GM23248 (cell line): ENCODE measurements at regions not wholly inside any gene's neighbourhood (a gene's known extent, or its start where the extent isn't known, plus 50 kb on each side); places are given as distances from the start of the nearest gene placed in this dataset.

Experiments
- DNase-seq: peaks from one replicate; pipeline ENCODE4 v3.0.0-alpha.2; 2015
- H2AFZ ChIP-seq: fragments of 200-600 bp; sonication (generic); 2 replicates; pipeline ENCODE4 v1.6.1; 2016; ENCODE audit warnings: antibody characterized with exemption
- H3F3A ChIP-seq: fragments of 200-600 bp; sonication (generic); 2 replicates; pipeline ENCODE4 v1.6.1; 2016; ENCODE audit warnings: mild to moderate bottlenecking, antibody characterized with exemption, mixed run types; ENCODE audit not compliant: insufficient read depth
- H3K27ac ChIP-seq: fragments of 200-600 bp; sonication (generic); 2 replicates; pipeline ENCODE4 v1.5.1; 2016; ENCODE audit warnings: mild to moderate bottlenecking
- H3K27me3 ChIP-seq: fragments of 200-600 bp; sonication (generic); replicated peaks from 2 replicates; pipeline ENCODE4 v1.6.1; 2016; ENCODE audit warnings: mild to moderate bottlenecking; ENCODE audit not compliant: insufficient read depth
- H3K36me3 ChIP-seq: fragments of 200-600 bp; sonication (generic); 2 replicates; pipeline ENCODE4 v1.6.1; 2016; ENCODE audit warnings: low read depth, mild to moderate bottlenecking
- H3K4me1 ChIP-seq: fragments of 200-600 bp; sonication (generic); 2 replicates; pipeline ENCODE4 v1.6.1; 2016; ENCODE audit warnings: mild to moderate bottlenecking; ENCODE audit not compliant: insufficient read depth
- H3K4me2 ChIP-seq: fragments of 200-600 bp; sonication (generic); one replicate; pipeline ENCODE4 v1.6.1; 2016; ENCODE audit warnings: mild to moderate bottlenecking; ENCODE audit not compliant: unreplicated experiment
- H3K4me3 ChIP-seq: fragments of 200-600 bp; sonication (generic); 2 replicates; pipeline ENCODE4 v1.5.1; 2016; ENCODE audit warnings: mild to moderate bottlenecking
- H3K79me2 ChIP-seq: fragments of 200-600 bp; sonication (generic); 2 replicates; pipeline ENCODE4 v1.6.1; 2016; ENCODE audit warnings: mild to moderate bottlenecking; ENCODE audit not compliant: insufficient read depth
- H3K9ac ChIP-seq: fragments of 200-600 bp; sonication (generic); 2 replicates; pipeline ENCODE4 v1.6.1; 2016; ENCODE audit warnings: mild to moderate bottlenecking
- H3K9me2 ChIP-seq: fragments of 200-600 bp; sonication (generic); 2 replicates; pipeline ENCODE4 v1.6.1; 2016; ENCODE audit warnings: mixed run types, mild to moderate bottlenecking, moderate library complexity; ENCODE audit not compliant: insufficient read depth
- H3K9me3 ChIP-seq: fragments of 200-600 bp; sonication (generic); one replicate; pipeline ENCODE4 v1.6.1; 2017; ENCODE audit warnings: low read depth
- H4K20me1 ChIP-seq: fragments of 200-600 bp; sonication (generic); 2 replicates; pipeline ENCODE4 v1.6.0; 2016; ENCODE audit not compliant: insufficient read depth
- EZH2 ChIP-seq: fragments of 200-600 bp; sonication (generic); IDR thresholded peaks from 2 replicates; pipeline ENCODE4 v1.6.1; 2018; ENCODE audit warnings: antibody characterized with exemption, mild to moderate bottlenecking; ENCODE audit not compliant: insufficient read depth, poor library complexity, severe bottlenecking
- EZH2phosphoT487 ChIP-seq: fragments of 200-600 bp; sonication (generic); IDR thresholded peaks from 2 replicates; pipeline ENCODE4 v1.6.1; 2018; ENCODE audit warnings: antibody characterized with exemption, moderate library complexity, mild to moderate bottlenecking, low read depth; ENCODE audit not compliant: insufficient read depth
- WGBS, 2 experiments: methylation state at CpG; one replicate each; pipeline ENCODE4 v1.1.6; 2015 to 2017; ENCODE audit warnings: low lambda C conversion rate in 2 of 2, low coverage in 1 of 2; ENCODE audit errors: missing lambda C conversion rate in 2 of 2; 5-methylcytosine and 5-hydroxymethylcytosine counted together
- in situ Hi-C: fragments of 300-500 bp; cut with MboI; formaldehyde crosslinking; loops from 2 replicates; pipeline ENCODE4 v1.15.0; 2020

DNA sequence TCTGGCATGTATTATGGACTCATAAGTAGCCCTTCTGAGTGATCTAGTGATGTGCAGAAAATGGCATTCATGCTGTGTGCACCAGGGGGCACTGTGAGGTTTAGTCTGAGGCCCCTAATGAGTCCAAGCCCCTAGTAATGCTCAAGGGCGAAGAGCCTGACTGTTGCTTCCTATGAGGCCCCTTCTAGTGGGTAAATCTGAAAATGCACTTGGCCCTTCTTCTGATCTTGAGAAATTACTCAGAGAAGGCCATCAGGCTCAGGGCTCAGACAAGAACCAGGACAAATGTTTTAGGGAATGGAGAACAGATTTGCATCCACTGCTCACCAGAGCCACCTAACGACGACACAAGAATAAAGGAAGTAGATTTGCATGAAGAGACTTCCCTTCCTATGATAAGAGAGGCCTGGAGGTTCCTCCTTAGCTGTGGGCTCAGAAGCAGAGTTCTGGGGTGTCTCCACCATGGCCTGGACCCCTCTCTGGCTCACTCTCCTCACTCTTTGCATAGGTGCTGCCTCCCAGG is 75.8 kb downstream of the GGTLC2 start:
- in situ Hi-C loops = no loop called here
- H3K36me3 ChIP-seq = no peaks in the 10 kb centered on the region
- H3K9ac ChIP-seq = no peak overlapping the region
- WGBS, 2 experiments = 18 to 19% methylated on average over 3 of the region's 3 CpGs
- H2AFZ ChIP-seq = peak overlapping the region; percentile 58; the same call in 1 of the 2 replicates
- H3K27me3 ChIP-seq = no peaks in the 10 kb centered on the region
- DNase-seq = peak; percentile 57
- H3K4me1 ChIP-seq = peaks cover 21% of the 10 kb centered on the region
- no peaks in the 10 kb centered on the region for H3K79me2 ChIP-seq
- H3K4me2 ChIP-seq = no peak overlapping the region
- H4K20me1 ChIP-seq = 0 out of 2 replicates have a peak, but pooled peaks cover 5% of the 10 kb centered on the region
- H3K9me3 ChIP-seq = no peaks in the 10 kb centered on the region
- no peak overlapping the region for H3K27ac ChIP-seq
- no peak overlapping the region for H3K4me3 ChIP-seq
- H3K9me2 ChIP-seq = no peaks in the 10 kb centered on the region
- peaks cover 35% of the 10 kb centered on the region; the same call in 1 of the 2 replicates for H3F3A ChIP-seq
- TF ChIP-seq EZH2phosphoT487 (no peak), EZH2 (no peak)

DNA sequence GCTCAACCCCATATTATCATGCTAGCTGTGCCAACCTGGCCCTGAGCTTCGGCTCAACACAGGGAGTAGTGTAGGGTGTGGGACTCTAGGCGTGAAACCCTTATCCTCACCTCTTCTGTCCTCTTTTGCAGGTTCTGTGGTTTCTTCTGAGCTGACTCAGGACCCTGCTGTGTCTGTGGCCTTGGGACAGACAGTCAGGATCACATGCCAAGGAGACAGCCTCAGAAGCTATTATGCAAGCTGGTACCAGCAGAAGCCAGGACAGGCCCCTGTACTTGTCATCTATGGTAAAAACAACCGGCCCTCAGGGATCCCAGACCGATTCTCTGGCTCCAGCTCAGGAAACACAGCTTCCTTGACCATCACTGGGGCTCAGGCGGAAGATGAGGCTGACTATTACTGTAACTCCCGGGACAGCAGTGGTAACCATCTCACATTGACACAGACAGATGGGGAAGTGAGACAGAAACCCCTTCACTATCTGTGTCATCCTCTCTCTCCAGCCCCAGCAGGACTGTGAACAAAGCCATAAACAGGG is 76.4 kb downstream of the GGTLC2 start:
- Histone ChIP-seq H3K9me3 (no peaks in the 10 kb centered on the region), H3K27ac (no peak overlapping the region), H2AFZ (peak overlapping the region; percentile 58; the same call in 1 of the 2 replicates), H3K4me2 (no peak overlapping the region), H3K4me1 (peaks cover 21% of the 10 kb centered on the region), H3K79me2 (no peaks in the 10 kb centered on the region), H3K36me3 (no peaks in the 10 kb centered on the region), H3K9ac (no peak overlapping the region), H3K27me3 (0 out of 2 replicates have a peak, but pooled peaks cover 3% of the 10 kb centered on the region), H4K20me1 (0 out of 2 replicates have a peak, but pooled peaks cover 5% of the 10 kb centered on the region), H3F3A (peaks cover 35% of the 10 kb centered on the region; the same call in 1 of the 2 replicates), H3K9me2 (no peaks in the 10 kb centered on the region), H3K4me3 (no peak overlapping the region)
- peak; percentile 57 for DNase-seq
- WGBS, 2 experiments = 56 to 58% methylated on average over 6 of the region's 6 CpGs
- in situ Hi-C loops = no loop called here
- TF ChIP-seq EZH2 = no peak
- TF ChIP-seq EZH2phosphoT487 = no peak

DNA sequence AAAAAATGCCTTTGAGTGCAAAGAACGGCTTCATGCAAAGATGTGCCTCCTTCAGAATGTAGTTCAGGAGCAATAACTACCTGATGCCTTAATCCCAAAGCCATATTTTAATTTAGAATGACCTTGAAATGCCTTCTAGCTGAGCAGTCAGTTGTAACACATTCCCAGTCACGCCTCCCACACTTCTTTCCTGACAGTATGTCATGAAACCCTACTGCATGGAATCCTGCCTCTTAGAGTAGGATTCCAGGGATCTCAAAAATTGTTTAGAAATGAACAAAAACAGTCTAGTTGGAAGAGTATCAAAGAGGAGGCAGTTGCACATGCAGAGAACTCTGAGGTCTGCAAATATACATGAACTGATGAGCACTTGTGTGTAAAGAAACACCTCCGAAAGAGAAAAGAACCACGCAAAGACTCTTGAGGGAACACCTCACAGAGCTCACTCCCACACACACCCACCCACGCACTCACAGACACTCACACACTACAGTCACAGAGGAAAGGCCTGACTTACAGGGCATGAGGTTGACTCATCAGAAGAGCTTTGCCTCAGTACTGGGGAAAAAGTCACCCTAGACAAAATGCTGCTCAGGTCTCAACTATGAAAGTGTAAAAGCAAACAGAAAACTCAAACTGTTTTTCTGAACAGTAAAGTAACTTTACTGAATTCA is 77.4 kb downstream of the GGTLC2 start:
- H3K9ac ChIP-seq = no peak overlapping the region
- peak; percentile 87 for DNase-seq
- H3K9me2 ChIP-seq = no peaks in the 10 kb centered on the region
- no peaks in the 10 kb centered on the region for H3K36me3 ChIP-seq
- H2AFZ ChIP-seq = no peak overlapping the region
- 0 out of 2 replicates have a peak, but pooled peaks cover 5% of the 10 kb centered on the region for H4K20me1 ChIP-seq
- peaks cover 21% of the 10 kb centered on the region for H3K4me1 ChIP-seq
- H3K9me3 ChIP-seq = no peaks in the 10 kb centered on the region
- H3K27me3 ChIP-seq = 0 out of 2 replicates have a peak, but pooled peaks cover 7% of the 10 kb centered on the region
- TF ChIP-seq EZH2 (no peak), EZH2phosphoT487 (no peak)
- H3F3A ChIP-seq = peaks cover 35% of the 10 kb centered on the region; the same call in 1 of the 2 replicates
- no peak overlapping the region for H3K4me3 ChIP-seq
- peak overlapping the region; percentile 56 for H3K27ac ChIP-seq
- in situ Hi-C loops = no loop called here
- no peaks in the 10 kb centered on the region for H3K79me2 ChIP-seq
- WGBS, 2 experiments = 30 to 33% methylated on average over 4 to 5 of the region's 5 CpGs
- peak overlapping the region; percentile 20 for H3K4me2 ChIP-seq

DNA sequence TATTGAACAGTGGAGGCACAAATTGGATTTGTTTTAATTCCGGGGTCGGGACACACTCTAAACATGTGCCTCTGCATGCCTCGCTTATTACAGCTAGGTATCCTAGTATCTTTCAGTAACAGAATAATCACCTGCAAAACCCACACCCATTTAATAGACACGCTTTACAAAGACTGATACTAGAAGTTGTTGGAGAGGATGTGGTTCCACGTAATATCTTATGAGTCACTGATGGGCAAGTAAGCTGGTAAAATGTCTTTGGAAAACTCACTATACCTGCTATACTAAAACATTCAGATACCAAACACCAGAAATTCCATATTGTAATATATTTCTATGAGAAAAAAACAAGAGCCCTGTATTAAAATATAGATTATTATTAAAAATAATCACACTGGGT is 84.0 kb downstream of the GGTLC2 start:
- H3K27ac ChIP-seq = no peak overlapping the region
- H3K4me1 ChIP-seq = no peaks in the 10 kb centered on the region
- TF ChIP-seq EZH2 (no peak), EZH2phosphoT487 (no peak)
- no peaks in the 10 kb centered on the region for H3K9me3 ChIP-seq
- 66 to 72% methylated on average over 5 of the region's 5 CpGs for WGBS, 2 experiments
- no peaks in the 10 kb centered on the region for H3F3A ChIP-seq
- no peaks in the 10 kb centered on the region for H3K9me2 ChIP-seq
- 0 out of 2 replicates have a peak, but pooled peaks cover 11% of the 10 kb centered on the region for H3K27me3 ChIP-seq
- in situ Hi-C loops = no loop called here
- H3K79me2 ChIP-seq = no peaks in the 10 kb centered on the region
- H3K36me3 ChIP-seq = no peaks in the 10 kb centered on the region
- no peak overlapping the region for H3K9ac ChIP-seq
- no peak overlapping the region for H2AFZ ChIP-seq
- DNase-seq = no peak
- no peaks in the 10 kb centered on the region for H4K20me1 ChIP-seq
- H3K4me3 ChIP-seq = no peak overlapping the region
- no peak overlapping the region for H3K4me2 ChIP-seq
